GM21390 (cell line): ENCODE measurements at regions not wholly inside any gene's neighbourhood (a gene's known extent, or its start where the extent isn't known, plus 50 kb on each side); places are given as distances from the start of the nearest gene placed in this dataset.

ENCODE experiments used
- ATAC-seq: cut with Tn5 transposase; IDR thresholded peaks from one replicate; pipeline ENCODE4 v1.9.1; 2021; ENCODE audit not compliant: unreplicated experiment

DNA sequence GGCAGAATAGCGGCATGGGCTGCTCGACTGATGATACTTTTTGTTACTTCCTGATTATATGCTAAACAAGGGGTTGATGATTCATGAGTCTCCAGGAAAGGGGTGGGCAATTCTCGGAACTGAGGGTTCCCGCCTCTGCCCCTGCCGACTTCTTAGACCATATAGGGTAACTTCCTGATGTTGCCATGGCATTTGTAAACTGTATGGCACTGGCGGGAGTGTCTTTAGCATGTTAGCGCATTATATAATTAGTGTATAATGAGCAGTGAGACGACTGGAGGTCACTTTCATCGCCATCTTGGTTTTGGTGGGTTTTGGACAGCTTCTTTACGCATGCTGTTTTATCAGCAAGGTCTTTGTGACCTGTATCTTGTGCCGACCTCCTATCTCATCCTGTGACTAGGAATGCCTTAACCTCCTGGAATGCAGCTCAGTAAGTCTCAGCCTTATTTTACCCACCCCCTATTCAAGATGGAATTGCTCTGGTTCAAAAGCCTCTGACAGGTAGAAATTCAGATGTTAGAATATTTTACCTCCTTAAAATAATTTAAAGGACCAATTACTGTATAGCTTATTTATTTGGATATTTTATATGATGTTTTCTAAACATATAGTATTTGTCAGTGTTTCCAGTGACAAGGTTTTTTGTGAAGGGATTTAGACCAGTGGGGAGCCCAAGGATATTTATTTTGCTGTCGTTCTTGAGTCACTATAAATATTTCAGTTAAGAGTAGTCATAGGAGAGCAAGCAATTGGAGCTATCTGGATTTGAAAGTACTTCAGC, 90.1 kb upstream of the PIK3CG start:
- no peak for ATAC-seq

GRCh38 chr7:106775552-106775936, 89.5 kb upstream of the PIK3CG start:
- no peak for ATAC-seq

DNA sequence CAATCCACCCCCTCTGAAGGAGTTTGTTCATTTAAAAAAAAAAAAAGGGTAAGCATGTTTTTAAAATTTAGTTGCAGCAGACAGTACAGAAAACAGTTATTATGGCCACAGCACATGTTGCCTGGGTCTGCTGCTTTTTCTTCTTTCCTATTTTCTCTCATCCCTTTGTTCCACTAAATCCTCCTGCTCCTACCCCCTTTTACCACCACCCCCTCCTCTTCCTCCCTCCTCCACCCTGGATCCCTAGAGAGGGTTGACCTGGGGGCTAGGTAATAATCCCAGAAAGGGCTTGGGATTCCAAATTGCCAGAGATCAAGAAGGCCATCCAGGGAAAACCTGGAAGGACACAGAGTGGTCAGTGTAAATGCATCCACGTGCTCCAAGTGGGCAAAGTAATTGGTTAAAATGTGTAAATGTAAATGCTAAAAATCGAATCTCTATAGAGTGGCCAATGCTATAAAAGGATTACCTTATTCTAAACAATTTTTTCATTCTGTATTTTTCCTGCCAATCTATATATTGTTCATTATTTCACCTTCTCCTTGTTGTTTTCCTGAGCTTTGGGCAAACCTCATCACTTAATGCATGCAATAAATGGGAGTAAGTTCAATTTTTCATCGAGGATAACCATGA, 89.0 kb upstream of the PIK3CG start:
- ATAC-seq, result no peak

DNA sequence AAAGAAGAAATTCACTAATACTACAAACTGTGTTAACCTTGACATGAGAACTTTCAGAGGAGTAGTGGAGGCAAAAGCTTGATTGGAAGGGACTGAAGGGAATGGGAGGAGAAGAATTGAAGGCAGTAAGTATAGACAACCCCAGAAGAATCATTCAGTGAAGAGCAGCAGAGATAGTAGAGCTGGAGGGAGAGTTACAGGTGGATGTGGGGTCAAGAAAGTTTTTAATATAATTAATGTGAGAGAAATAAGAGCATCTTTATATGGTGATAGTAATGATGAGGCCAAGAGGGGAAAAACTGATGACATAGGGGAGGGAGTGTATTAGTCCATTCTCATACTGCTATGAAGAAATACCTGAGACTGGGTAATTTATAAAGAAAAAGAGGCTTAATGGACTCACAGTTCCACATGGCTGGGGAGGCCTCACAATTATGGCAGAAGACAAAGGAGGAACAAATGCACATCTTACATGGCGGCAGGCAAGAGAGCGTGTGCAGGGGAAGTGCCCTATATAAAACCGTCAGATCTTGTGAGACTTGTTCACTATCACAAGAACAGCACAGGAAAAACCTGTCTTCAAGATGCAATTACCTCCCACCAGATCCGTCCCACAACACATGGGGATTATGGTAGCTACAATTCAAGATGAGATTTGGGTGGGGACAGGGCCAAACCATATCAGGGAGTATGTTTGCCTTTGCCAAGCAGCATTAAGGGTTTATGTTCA, 88.3 kb upstream of the PIK3CG start:
- no peak for ATAC-seq

- no peak for ATAC-seq
Observed at GRCh38 chr7:106777674-106778299, 87.3 kb upstream of the PIK3CG start.

DNA sequence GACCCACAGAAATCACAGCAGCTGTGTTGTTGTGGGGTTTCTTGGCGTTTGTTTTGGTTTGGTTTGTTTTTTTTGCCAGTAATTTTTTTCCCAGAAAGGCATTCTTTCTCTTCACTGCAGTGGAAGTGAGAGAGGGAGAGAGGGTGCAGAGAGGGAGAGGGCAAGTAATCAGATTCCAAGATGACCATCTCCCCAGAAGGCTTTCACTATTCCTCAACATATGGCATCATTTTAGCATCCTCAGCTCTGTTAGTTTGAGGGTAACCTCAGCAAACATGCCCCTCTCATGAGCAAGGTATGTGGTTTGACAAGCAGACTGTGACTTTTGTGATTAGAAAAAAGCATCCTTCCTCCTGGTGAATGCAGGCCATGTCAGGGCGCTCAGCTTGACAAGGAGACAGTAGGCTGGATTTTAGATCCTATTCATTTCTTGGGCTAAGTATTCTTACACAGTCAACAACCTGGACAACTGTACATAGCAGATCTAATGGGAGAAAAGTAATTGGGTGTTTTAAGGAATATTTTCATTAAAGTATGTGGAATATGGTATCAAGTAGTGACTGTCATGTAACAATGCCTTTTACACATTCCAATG, 86.3 kb upstream of the PIK3CG start:
- ATAC-seq, result no peak

DNA sequence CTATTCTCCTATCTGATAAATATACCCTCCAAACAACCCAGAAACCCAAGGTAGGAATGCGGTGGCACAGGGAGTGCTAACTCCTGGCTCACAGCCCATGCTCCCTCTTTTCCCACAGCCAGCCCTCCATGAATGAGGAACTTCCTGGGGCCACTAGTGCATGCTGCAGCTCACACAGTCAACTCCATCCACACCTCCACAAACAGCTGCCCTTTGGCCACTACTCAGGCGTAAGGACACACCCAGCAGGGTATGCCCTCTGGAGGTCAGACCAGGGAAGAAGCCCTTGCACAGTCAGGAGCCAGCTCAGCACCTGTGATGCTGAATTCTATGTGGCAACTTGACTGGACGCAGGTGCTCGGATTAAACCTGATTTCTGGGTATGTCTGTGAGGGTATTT, 85.2 kb upstream of the PIK3CG start:
- no peak for ATAC-seq

DNA sequence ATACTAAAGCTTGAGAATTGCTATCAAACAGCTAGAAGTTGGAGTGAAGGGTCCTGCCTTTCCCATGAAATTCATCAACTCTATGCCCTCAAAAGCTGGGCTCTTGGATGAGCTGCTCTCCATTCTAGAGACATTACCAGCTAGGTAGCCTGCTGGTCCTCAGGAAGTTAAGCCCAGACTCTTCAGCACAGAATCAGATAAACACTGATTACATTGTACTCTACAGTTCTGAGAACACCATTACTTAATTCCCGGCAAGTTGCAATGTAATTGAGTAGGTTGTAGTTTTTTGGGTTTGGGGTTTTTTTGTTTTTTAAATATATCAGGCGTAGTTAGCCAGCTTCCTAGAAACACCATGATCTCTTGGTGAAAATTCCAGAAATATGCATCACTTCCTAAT, 84.1 kb upstream of the PIK3CG start:
- no peak for ATAC-seq

DNA sequence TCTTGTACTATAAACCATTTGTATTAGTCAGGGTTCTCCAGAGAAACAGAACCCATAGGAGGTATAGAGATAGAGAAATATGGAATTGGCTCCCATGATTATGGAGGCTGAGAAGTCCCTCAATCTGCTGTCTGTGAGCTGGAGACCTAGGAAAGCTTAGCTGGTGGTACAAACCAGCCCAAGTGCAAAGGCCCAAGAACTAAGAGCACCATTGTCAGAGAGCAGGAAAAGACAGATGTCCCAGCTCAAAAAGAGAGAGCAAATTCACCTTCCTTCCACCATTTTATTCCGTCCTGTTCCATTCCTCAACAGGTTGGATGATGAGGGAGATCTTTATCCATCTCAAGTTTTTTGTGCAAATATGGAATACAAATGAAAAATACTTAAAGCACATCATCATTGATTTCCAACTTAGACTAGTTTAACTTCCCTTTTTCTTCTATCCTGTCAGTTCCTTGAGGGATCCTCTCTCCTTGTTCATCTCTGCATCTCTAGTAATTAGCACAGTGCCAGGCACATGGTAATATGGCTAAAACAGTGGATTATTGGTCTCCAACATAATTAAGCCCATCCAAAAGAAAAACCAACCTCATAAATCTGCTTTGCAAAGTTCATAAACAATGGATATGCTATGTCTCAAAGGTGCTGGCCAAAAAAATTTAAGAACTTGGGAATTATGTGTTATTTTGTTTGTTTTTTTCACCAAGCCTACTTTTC, 83.1 kb upstream of the PIK3CG start:
- ATAC-seq, result no peak

DNA sequence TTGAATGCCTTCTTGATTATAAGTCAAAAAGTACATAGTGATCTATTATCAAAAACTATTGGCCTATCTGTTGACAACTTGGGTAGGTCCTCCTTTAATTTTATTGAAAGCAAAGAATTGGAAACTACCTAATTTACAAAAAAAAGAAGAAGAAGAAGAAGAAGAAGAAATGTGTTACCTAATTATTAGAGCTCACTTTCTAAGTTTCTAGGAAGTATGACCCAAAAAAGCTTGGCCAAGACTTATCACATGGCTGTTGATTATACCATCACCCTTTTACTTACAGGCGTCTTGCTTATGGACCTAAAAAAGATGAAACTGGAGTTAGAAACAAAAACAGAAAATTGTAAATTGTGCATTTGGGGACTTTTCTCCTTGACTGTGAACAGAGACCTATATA, 81.8 kb upstream of the PIK3CG start:
- no peak for ATAC-seq

GRCh38 chr7:106788637-106789036, 76.4 kb upstream of the PIK3CG start:
- ATAC-seq, result no peak

GRCh38 chr7:106791526-106791925, 73.6 kb upstream of the PIK3CG start:
- ATAC-seq, result no peak

DNA sequence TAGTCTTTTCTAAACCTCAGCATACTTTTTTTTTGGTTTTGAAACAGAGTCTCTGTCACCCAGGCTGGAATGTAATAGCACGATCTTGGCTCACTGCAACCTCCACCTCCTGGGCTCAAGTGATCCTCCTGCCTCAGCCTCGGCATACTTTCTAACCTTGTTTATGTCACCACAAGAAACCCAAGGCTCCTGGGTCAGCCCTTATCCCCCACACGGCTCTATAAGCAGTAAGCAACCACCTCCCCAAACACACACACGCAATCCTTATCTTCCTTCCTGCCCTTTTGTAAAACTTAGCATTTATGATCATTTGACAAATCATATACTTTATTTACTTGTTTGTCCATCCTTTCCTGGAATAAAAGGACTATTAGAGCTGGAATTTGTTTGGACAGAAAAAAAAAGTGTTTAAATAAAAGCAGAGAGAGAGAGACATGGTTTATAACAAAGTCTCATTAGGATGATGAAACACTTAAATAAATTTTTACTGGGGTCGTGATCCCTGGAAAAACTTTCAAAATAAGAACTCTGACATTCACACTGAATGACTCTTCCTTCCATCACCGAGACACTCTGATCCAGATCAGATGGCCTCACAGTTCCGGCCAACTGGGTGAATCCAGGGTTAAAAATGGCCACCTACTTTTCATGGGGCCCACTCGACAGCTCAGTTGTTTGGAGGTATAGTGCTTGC, 72.7 kb upstream of the PIK3CG start:
- no peak for ATAC-seq

DNA sequence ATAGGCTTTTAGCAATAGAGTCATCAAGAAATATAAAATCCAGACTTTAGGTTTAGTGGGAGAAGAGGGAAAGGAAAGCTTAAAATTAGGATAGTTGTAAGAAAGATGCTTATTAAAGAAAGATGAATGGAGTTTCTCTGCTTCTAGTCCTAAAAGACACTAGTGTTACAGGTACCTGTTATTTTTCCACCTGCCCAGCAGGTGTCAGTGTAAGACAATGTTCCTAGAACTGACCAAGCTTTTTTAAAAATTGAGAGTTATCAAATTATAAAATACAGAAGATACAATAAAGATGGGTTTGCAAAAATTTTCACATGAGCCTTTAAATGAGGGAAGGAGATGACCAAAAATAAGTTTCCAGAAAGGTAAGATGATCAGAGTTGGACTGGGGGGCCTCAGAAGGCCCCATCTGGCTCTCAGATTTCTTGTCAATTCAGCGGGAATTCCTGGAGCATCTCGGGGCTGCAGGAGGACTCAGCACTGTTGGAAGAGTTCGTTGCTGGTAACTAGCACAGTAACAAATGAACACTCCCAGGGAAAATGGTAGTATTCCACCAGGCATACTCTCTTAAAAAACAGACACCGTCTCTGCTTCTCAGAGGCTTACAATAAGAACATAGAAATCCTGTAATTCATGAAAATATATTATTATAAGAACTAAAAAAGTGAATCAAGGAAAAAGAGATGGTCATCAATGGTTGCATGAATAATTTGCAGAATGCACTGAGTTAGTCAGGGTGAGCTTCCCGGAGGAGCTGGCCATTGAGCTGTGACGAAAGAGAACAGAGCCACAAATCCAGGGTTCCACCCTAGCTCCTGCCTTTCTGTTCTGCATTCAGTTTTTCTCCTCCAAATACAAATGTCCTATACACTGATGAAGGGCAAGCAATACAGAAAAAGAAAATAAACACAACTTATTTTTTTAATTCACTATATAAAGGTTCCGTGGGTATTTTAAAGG, 71.8 kb upstream of the PIK3CG start:
- no peak for ATAC-seq

DNA sequence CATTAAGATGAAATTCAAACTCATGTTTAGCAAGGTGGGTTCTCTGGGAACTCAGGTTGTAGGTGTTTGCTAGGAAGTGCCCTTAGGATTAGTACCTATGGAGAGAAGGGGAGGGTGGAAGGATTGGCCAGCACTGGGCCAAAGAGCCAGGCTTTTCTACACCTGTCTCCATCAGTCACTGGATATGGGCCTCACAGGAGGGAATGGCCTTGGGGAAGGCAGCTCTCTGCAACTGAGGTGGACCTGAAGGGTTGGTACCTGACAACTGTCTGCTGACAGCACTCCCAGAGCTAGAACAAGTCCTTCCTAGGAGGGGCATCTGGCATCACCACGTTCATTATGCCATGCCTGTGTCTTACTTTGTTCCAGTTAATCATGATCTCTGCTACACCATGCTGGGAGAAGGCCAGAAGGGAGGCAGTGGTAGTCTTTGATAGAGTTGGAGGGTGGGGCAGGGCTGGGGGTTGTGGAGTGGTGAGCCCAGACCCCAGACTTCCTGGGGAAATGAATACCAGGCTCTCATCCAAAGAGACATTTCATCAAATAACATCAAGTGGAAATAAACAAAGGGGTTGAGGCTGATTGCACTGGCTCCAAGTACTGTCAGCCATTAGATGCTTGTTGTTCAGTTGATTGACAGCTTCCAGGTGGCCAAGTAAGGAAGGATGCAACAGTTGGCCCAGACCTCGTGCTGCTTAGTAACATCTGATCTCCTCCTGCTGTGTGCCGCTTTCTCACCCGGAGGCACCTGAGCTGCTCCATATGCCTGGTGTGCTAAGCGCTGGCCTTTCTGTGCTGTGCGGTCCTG, 70.6 kb upstream of the PIK3CG start:
- ATAC-seq, result no peak

GRCh38 chr7:106795084-106795876, 69.8 kb upstream of the PIK3CG start:
- ATAC-seq, result no peak

GRCh38 chr7:106795877-106796231, 69.2 kb upstream of the PIK3CG start:
- ATAC-seq, result no peak
